Right forelimb (tissue), 1 donor: ENCODE measurements at regions not wholly inside any gene's neighbourhood (a gene's known extent, or its start where the extent isn't known, plus 50 kb on each side); places are given as distances from the start of the nearest gene placed in this dataset.
"Not testable (repeated sequence)": the region's sequence is repeated elsewhere in the genome, so short reads cannot be mapped to it uniquely, and the experiment has no call there.

Experiments used
- DNase-seq: peaks from one replicate; pipeline ENCODE4 v3.0.0-alpha.2; 2018

- no peak for DNase-seq
Observed at GRCh38 chr9:79034583-79034982, 537.2 kb upstream of the TLE4 start.

GRCh38 chr9:79037338-79037737 is 534.4 kb upstream of the TLE4 start:
- no peak for DNase-seq

GRCh38 chr9:79040671-79041070 is 531.1 kb upstream of the TLE4 start:
- DNase-seq, result no peak

GRCh38 chr9:79041266-79041665 is 530.5 kb upstream of the TLE4 start:
- no peak for DNase-seq

GRCh38 chr9:79043916-79044315 is 527.8 kb upstream of the TLE4 start:
- DNase-seq, result no peak

GRCh38 chr9:79046401-79046800 is 525.4 kb upstream of the TLE4 start:
- DNase-seq, result no peak

GRCh38 chr9:79049371-79049770 is 522.4 kb upstream of the TLE4 start:
- DNase-seq, result no peak

- DNase-seq, result no peak
Observed at GRCh38 chr9:79053598-79053997, 518.2 kb upstream of the TLE4 start.

- no peak for DNase-seq
Observed at GRCh38 chr9:79054500-79054899, 517.3 kb upstream of the TLE4 start.

- no peak for DNase-seq
Observed at GRCh38 chr9:79056041-79056440, 515.7 kb upstream of the TLE4 start.

GRCh38 chr9:79057576-79057975 is 514.2 kb upstream of the TLE4 start:
- no peak for DNase-seq

GRCh38 chr9:79060766-79061165 is 511.0 kb upstream of the TLE4 start:
- no peak for DNase-seq

GRCh38 chr9:79061752-79062616 is 509.8 kb upstream of the TLE4 start:
- no peak for DNase-seq

- no peak for DNase-seq
Observed at GRCh38 chr9:79073201-79073600, 498.6 kb upstream of the TLE4 start.

- no peak for DNase-seq
Observed at GRCh38 chr9:79080536-79080935, 491.2 kb upstream of the TLE4 start.

- no peak for DNase-seq
Observed at GRCh38 chr9:79083621-79084020, 488.1 kb upstream of the TLE4 start.

GRCh38 chr9:79087133-79087532 is 484.6 kb upstream of the TLE4 start:
- no peak for DNase-seq

GRCh38 chr9:79089054-79089560 is 482.7 kb upstream of the TLE4 start:
- no peak for DNase-seq

- not testable (repeated sequence) for DNase-seq
Observed at GRCh38 chr9:79089851-79090250, 481.9 kb upstream of the TLE4 start.

- not testable (repeated sequence) for DNase-seq
Observed at GRCh38 chr9:79103257-79103656, 468.5 kb upstream of the TLE4 start.

- no peak for DNase-seq
Observed at GRCh38 chr9:79104216-79104615, 467.5 kb upstream of the TLE4 start.

- DNase-seq, result no peak
Observed at GRCh38 chr9:79104951-79105350, 466.8 kb upstream of the TLE4 start.

- DNase-seq, result no peak
Observed at GRCh38 chr9:79107911-79108676, 463.7 kb upstream of the TLE4 start.

GRCh38 chr9:79111653-79112052 is 460.1 kb upstream of the TLE4 start:
- DNase-seq, result no peak
